ENCODE measurements at regions not wholly inside any gene's neighbourhood (a gene's known extent, or its start where the extent isn't known, plus 50 kb on each side); places are given as distances from the start of the nearest gene placed in this dataset.
"Not testable (repeated sequence)": the region's sequence is repeated elsewhere in the genome, so short reads cannot be mapped to it uniquely, and the experiment has no call there.

GRCh38 chr3:35224565-35225295 lies 414.6 kb upstream of the ARPP21 start:
- Histone ChIP-seq H3K4me3 (no peak overlapping the region), H3K27ac (no peak overlapping the region)
- TF ChIP-seq CTCF (IDR thresholded peaks at IDR 0.05) = no peak
- DNase-seq (ENCODE audit: low spot score) = no peak

- DNase-seq (ENCODE audit: low spot score) = no peak
- H3K27ac ChIP-seq = no peak overlapping the region
- TF ChIP-seq CTCF (IDR thresholded peaks at IDR 0.05) = no peak
- no peak overlapping the region for H3K4me3 ChIP-seq
These were observed 398.1 kb upstream of the ARPP21 start for GRCh38 chr3:35241236-35241635.

GRCh38 chr3:35254917-35255316 lies 384.4 kb upstream of the ARPP21 start:
- Histone ChIP-seq H3K27ac (no peak overlapping the region), H3K4me3 (no peak overlapping the region)
- TF ChIP-seq CTCF (IDR thresholded peaks at IDR 0.05) = no peak
- no peak for DNase-seq (ENCODE audit: low spot score)

- no peak overlapping the region for H3K27ac ChIP-seq
- H3K4me3 ChIP-seq = no peak overlapping the region
- no peak for DNase-seq (ENCODE audit: low spot score)
- no peak for TF ChIP-seq CTCF (IDR thresholded peaks at IDR 0.05)
These were observed 381.7 kb upstream of the ARPP21 start for GRCh38 chr3:35257641-35258040.

- no peak overlapping the region for H3K4me3 ChIP-seq
- no peak for TF ChIP-seq CTCF (IDR thresholded peaks at IDR 0.05)
- no peak overlapping the region for H3K27ac ChIP-seq
- no peak for DNase-seq (ENCODE audit: low spot score)
These were observed 376.9 kb upstream of the ARPP21 start for GRCh38 chr3:35262406-35262805.

- no peak for TF ChIP-seq CTCF (IDR thresholded peaks at IDR 0.05)
- Histone ChIP-seq H3K4me3 (no peak overlapping the region), H3K27ac (no peak overlapping the region)
- DNase-seq (ENCODE audit: low spot score) = no peak
These were observed 375.8 kb upstream of the ARPP21 start for GRCh38 chr3:35263477-35263876.

GRCh38 chr3:35266065-35266464 lies 373.3 kb upstream of the ARPP21 start:
- H3K4me3 ChIP-seq; H3K27ac ChIP-seq; DNase-seq (ENCODE audit: low spot score): not testable (repeated sequence)
